ENCODE measurements at regions not wholly inside any gene's neighbourhood (a gene's known extent, or its start where the extent isn't known, plus 50 kb on each side); places are given as distances from the start of the nearest gene placed in this dataset.
"Not testable (repeated sequence)": the region's sequence is repeated elsewhere in the genome, so short reads cannot be mapped to it uniquely, and the experiment has no call there.

DNA sequence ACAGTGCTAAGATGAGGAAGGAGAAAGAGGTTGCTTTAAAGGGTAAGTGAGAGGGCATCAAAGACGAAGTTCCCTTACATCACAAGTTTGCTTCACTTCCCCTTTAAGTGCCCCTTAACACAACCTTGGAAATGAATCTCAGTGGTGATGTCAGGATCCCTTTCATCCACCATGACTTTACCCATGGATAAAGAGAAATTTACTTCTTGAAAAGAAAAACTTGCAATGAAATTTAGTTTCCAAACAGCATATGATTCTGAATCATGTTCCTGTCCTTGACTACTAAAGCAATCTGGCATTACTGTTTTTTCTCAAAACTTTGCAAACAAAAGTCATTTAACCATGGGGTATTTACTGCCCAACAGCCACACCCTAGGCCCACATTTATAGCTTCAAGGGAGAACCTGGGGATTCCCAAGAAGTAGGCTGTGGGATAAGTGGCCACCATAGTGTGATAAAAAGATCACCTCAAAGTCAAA lies 135.9 kb downstream of the ITGB8 start:
- DNase-seq: no peak

DNA sequence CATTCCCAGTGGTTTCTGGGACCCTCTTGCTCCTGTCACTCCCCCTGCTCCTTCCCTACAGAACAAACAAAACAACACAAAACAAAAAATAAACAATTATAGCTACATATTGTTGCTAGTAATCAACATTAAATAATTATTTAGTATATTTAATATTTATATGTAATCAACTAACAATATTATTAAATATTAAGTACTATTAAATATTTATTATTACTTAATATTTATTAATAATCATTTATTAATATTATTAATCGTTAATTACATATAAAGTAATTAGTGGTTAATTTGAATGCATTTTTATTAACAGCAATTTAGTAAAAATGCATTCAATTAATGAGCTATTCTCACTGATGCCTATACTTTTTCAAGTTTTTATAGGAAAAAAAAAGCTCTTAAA lies 139.4 kb downstream of the ITGB8 start:
- no peak for DNase-seq

- no peak for DNase-seq
Observed at GRCh38 chr7:20470726-20471125, 140.0 kb downstream of the ITGB8 start.

DNA sequence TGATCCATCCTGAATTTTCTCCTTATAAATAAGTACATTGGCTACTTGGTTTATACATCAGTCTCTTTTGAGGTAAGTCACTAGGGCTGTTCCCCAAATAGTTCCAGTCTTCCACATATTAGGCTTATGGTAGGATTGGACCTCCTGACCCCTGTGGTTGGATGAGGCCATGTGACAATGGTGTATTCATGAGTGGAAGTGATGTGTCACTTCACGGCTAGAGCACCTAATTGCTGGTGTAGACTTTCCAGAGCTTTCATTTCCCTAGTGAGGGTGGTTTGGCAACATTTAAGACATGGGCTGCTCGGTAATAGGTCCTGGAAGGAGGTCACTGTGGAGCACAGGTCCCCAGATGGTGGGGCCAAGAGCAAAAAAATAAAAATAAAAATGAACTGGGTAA lies 141.2 kb upstream of the ABCB5 start:
- DNase-seq: no peak

DNA sequence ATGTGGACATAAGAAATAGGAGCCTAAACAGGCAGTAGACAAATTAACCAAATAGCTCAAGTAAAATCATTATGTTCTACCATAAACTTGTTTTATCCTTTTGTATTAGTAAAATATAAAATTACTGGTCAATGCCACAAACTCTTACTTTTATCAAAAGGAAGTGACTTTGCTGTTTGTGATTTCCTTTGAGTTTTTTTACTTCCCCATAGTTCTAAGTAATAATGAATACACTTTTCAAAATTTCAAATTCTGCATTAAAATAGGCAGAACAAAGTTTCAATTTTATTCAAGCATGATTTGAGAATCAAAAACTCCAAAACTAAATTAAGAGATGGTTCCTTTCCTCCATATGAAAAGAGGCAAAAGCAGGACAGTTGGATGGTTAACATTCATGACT lies 139.7 kb upstream of the ABCB5 start:
- DNase-seq: no peak

GRCh38 chr7:20477067-20477466 lies 138.4 kb upstream of the ABCB5 start:
- no peak for DNase-seq

DNA sequence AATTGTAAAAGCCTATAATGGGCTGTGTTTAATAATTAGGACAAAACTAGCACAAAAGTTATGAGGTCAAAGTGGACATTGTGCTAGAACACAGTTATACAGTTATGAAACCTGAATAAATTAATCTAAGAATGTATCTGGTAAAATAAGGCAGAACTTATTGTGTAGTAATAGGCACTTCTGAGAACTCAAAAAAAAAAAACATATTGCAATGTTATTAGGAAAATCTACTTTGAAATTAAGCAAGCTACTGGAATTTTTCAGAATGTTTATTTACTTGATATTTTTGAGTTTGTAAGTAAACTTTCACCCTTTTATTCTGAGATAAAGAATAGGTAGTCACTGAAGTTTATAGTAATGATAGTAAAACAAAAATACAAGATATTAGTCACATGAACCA lies 135.8 kb upstream of the ABCB5 start:
- DNase-seq: no peak

GRCh38 chr7:20482071-20482470 lies 133.4 kb upstream of the ABCB5 start:
- DNase-seq: no peak

DNA sequence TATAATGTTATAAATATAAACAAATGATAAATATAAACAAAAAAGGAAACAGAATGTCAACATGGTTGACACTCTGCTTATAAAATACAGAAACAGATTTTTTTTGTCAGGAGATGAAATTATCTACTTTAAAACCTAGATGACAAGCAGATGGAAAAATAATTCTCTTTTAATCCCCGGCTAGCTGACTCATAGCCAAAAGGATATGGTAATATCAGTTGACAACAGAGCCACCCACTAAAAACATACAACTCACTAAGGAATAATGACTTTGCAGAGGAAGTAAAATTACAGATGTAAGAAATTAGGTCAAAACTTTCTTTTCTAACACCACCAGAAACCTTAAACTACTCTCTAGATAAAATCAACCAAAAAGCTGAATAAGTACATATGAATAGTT lies 131.1 kb upstream of the ABCB5 start:
- DNase-seq: no peak

DNA sequence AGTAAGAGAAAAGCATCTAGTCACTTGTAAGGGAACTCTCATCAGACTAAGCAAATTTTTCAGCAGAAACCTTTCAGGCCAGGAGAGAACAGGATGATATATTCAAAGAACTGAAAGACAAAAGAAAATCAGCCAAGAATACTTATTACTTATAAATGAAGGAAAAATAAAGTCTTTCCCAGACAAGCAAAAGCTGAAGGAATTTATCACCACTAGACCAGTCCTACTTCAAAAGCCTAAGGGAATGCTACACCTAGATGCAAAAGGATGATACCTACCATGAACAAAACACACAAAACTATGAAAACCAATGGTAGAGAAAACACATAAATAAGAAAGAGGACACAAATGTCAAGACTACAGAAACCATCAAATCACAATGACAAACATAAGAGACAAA lies 126.6 kb upstream of the ABCB5 start:
- DNase-seq: no peak

DNA sequence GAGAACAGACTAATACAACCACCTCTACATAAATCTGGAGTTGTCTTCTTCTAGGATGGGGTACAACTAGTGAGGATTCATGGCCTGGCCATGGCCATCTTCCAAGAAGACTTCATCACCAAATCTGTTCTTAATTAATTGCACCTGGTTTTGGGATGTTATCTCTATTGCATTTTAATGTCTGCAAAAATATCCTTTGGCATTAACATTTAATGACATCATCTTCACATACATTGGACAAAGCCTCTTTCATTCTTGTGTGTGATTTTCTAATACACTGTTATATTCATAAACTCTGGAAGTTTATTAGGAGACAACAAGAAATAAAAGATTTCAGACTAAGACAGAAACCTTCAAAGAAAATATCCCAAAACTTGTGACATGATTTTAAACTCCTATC lies 124.2 kb upstream of the ABCB5 start:
- no peak for DNase-seq

GRCh38 chr7:20494566-20494965 lies 120.9 kb upstream of the ABCB5 start:
- DNase-seq: no peak

DNA sequence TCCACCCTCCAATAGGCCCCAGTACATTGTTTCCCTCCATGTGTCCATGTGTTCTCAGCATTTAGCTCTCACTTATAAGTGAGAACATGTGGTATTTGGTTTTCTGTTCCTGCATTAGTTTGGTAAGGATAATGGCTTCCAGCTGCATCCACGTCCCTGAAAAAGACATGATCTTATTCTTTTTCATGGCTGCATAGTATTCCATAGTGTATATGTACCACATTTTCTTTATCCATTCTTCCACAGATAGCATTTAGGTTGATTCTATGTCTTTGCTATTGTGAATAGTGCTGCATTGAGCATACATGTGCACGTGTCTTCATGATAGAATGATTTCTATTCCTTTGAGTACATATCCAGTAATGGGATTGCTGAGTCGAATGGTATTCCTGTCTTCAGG lies 114.0 kb upstream of the ABCB5 start:
- not testable (repeated sequence) for DNase-seq

GRCh38 chr7:20503278-20503950 lies 112.1 kb upstream of the ABCB5 start:
- DNase-seq: no peak

- no peak for DNase-seq
Observed at GRCh38 chr7:20504060-20504459, 111.4 kb upstream of the ABCB5 start.

DNA sequence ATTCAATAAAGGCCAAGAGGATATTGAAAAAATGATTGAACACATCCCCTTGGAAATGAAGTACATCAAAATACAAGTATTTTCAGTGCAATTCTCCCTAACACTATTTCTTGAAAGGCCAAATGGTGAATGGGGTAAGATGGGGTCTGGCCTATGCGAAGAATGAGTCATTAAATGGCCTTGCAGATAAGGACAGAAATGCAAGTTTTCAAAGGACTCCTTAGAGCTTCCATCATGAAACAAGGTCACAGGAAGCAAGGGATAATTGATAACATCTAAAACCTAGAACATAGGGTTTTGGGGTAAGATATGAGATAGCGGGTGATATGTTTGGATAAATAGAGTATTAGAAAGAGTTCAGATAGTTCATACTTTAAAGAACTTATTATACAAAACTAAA lies 109.3 kb upstream of the ABCB5 start:
- no peak for DNase-seq

GRCh38 chr7:20507157-20507556 lies 108.3 kb upstream of the ABCB5 start:
- no peak for DNase-seq

DNA sequence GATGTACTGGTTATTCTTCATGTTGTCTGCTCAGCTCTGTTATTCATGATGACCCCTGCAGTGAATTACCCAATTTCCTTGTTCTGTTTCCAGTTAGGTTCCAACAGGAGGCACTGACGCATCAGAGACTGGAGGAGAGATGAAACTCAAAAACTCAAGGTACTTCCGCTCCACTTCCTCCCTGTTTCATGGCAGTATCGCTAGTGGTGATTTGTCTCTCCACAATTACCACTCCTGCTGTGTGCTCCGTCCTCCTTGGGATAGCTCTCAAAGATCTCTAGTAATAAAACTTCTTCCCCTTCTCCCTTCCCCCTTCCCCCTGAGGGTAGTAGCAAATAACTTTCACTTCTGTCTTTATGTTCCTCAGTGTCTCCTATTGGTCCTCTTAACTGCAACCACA lies 107.4 kb upstream of the ABCB5 start:
- DNase-seq: no peak

GRCh38 chr7:20509892-20510572 lies 105.4 kb upstream of the ABCB5 start:
- DNase-seq: no peak

DNA sequence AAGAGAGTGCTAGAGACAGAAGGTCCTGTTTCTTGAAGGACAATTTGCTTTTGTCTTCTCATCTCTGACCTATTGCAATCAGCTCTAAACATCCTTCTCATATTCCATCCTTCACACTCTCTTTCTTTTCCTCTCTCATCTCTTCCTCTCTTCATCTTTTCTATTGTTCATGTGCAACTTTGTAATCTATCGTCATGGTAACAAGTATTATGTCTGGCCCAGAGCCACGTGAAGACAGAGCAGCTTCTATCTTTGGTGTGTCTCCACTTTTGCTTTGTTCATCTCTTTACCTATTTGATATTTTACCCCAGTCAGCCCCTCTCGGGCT lies 104.9 kb upstream of the ABCB5 start:
- no peak for DNase-seq

DNA sequence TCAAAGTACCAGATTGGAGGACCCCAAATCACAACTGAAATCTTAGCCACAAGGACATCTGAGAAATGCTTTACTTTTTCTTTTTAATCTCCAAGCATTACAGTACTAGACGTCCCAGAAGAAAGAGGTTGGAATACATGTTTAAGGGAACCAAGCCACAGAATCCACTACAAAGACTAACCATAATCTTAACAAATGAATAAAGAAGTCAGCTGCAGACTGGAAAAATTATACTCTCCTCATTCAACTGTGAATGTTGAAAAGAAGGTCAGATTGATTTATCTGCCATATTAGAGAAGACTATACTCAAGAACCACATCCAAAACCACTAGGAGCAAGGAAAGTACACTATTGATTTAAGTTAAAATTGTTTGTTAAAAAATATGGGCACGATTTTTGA lies 102.1 kb upstream of the ABCB5 start:
- DNase-seq: no peak

GRCh38 chr7:20513897-20514296 lies 101.6 kb upstream of the ABCB5 start:
- no peak for DNase-seq

GRCh38 chr7:20514364-20514763 lies 101.1 kb upstream of the ABCB5 start:
- DNase-seq: peak; percentile 33

GRCh38 chr7:20519645-20520044 lies 95.8 kb upstream of the ABCB5 start:
- no peak for DNase-seq

DNA sequence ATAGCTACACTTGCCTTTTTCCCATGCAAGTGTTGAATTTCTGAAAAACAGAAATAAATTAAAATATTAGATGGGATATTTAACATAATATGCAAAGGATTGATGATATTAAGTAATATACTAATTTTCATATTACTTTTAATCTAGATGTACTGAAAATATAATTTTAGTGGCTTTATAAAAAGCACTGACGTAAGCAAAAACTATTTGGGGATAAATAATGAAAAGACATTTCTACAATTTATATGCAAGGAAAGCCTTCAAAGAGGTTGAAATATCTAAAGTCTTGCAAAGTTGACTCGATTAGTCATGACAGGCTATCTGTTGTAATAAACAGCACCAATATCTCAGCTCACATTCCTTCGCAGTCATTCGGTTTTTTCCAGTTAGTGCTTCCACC lies 94.9 kb upstream of the ABCB5 start:
- DNase-seq: no peak

Measured in NCI-H510A (cell line).